K562 (cell line): ENCODE measurements at regions not wholly inside any gene's neighbourhood (a gene's known extent, or its start where the extent isn't known, plus 50 kb on each side); places are given as distances from the start of the nearest gene placed in this dataset.

Source experiments
- ATAC-seq: fragments of 200-7000 bp; cut with Tn5 transposase; 3 replicates; pipeline ENCODE4 v1.9.1; 2020; ENCODE audit warnings: moderate library complexity
- BruUV-seq: library from RNA; stranded (reverse); fragments of 400-500 nt; replicated peaks from 2 replicates; lab custom pipeline; 2021; lab: Mats Ljungman, UMichigan
- CTCF ChIA-PET: fragments of 300-600 bp; formaldehyde crosslinking; extraction: SDS; loops from one replicate; lab custom pipeline; 2021; ENCODE audit warnings: low intra/inter-chr PET ratio; lab: Yijun Ruan, JAX
- POLR2A ChIA-PET: fragments of 300-600, 350-650 bp; sonication (Branson Sonifier 250); formaldehyde crosslinking; extraction: SDS; loops from one replicate; lab custom pipeline; 2021; ENCODE audit warnings: antibody characterized with exemption, inconsistent platforms; lab: Yijun Ruan, JAX
- DNase-seq, 4 experiments: peaks; one replicate each; pipeline versions ENCODE4 v3.0.0 to v3.0.0-alpha.2; 2011 to 2018; ENCODE audit warnings: low spot score in 3 of 4, mixed read lengths in 3 of 4; ENCODE audit errors: extremely low read depth in 1 of 4
- FAIRE-seq: peaks from 2 replicates; lab custom pipeline; 2011; peaks lifted over from hg19 to GRCh38; lab: Jason Lieb, UNC
- H2AFZ ChIP-seq: 2 replicates; pipeline ENCODE4 v1.6.0; 2011; ENCODE audit warnings: low read depth, low read length, control low read depth, inconsistent platforms
- H3K27ac ChIP-seq: fragments of 200-600 bp; 3 replicates; pipeline ENCODE4 v1.8.0; 2011; ENCODE audit warnings: low read depth, mild to moderate bottlenecking, control low read depth, inconsistent platforms, low read length, moderate library complexity, mixed read lengths; ENCODE audit errors: extremely low read depth
- H3K27me3 ChIP-seq, 2 experiments: fragments of 300-600 bp in 1 of 2; 2 replicates in 1 of 2; 3 replicates in 1 of 2; pipeline versions ENCODE4 v1.6.0 to v1.8.0; 2011; ENCODE audit warnings: inconsistent platforms in 2 of 2, low read length in 2 of 2, mild to moderate bottlenecking in 1 of 2, mixed read lengths in 1 of 2, moderate library complexity in 1 of 2; ENCODE audit not compliant: control insufficient read depth in 2 of 2, insufficient read depth in 2 of 2
- H3K36me3 ChIP-seq: fragments of 300-600 bp; 3 replicates; pipeline ENCODE4 v1.8.0; 2011; ENCODE audit warnings: mild to moderate bottlenecking, low read length, inconsistent platforms; ENCODE audit not compliant: control insufficient read depth, insufficient read depth
- H3K4me1 ChIP-seq, 2 experiments: fragments of 200-600 bp in 1 of 2; replicated peaks in 1 of 2; 2 replicates in 1 of 2; 3 replicates in 1 of 2; pipeline versions ENCODE4 v1.5.1 to v1.8.0; 2011; ENCODE audit warnings: inconsistent platforms in 2 of 2, low read length in 2 of 2, mild to moderate bottlenecking in 1 of 2, mixed read lengths in 1 of 2, moderate library complexity in 1 of 2; ENCODE audit not compliant: control insufficient read depth in 2 of 2, insufficient read depth in 2 of 2
- H3K4me2 ChIP-seq: 2 replicates; pipeline ENCODE4 v1.6.1; 2011; ENCODE audit warnings: low read length, control low read depth, inconsistent platforms, mixed read lengths; ENCODE audit not compliant: insufficient read depth
- H3K4me3 ChIP-seq: fragments of 200-600 bp; sonication (generic), shearing (Covaris generic); 2 replicates; pipeline ENCODE4 v1.5.1; 2016; ENCODE audit warnings: control low read depth, inconsistent platforms
- H3K79me2 ChIP-seq: fragments of 200-600 bp; 3 replicates; pipeline ENCODE4 v1.8.0; 2011; ENCODE audit warnings: low read length, inconsistent platforms; ENCODE audit not compliant: control insufficient read depth, insufficient read depth
- H3K9ac ChIP-seq, 2 experiments: 2 replicates each; pipeline versions ENCODE4 v1.6.0 to v1.6.1; 2011; ENCODE audit warnings: low read depth in 2 of 2, low read length in 2 of 2, control low read depth in 1 of 2, inconsistent platforms in 1 of 2, mild to moderate bottlenecking in 1 of 2, mixed read lengths in 1 of 2; ENCODE audit not compliant: insufficient read depth in 1 of 2
- H3K9me1 ChIP-seq: one replicate; pipeline ENCODE4 v1.6.0; 2011; ENCODE audit warnings: inconsistent platforms, mild to moderate bottlenecking, low read length, moderate library complexity; ENCODE audit not compliant: control insufficient read depth, insufficient read depth
- H3K9me3 ChIP-seq: replicated peaks from 2 replicates; pipeline ENCODE4 v1.5.1; 2011; ENCODE audit warnings: low read depth, low read length, inconsistent platforms; ENCODE audit not compliant: control insufficient read depth, insufficient read depth
- H4K20me1 ChIP-seq: replicated peaks from 2 replicates; pipeline ENCODE4 v1.6.1; 2011; ENCODE audit warnings: low read length, inconsistent platforms, mixed read lengths; ENCODE audit not compliant: control insufficient read depth, insufficient read depth
- CCNT2 ChIP-seq: IDR thresholded peaks from 2 replicates; pipeline ENCODE4 v1.6.1; 2011; ENCODE audit warnings: borderline replicate concordance, low read depth, mild to moderate bottlenecking, moderate library complexity, mixed read lengths, low read length; ENCODE audit not compliant: insufficient read length; ENCODE audit errors: extremely low read depth
- MAFG ChIP-seq: fragments of 450-650 bp; conservative IDR thresholded peaks from 2 replicates; pipeline ENCODE4 v1.6.1; 2016; ENCODE audit warnings: missing genetic modification characterization, missing compliant biosample characterization
- TCF7L2 ChIP-seq: fragments of 150-350 bp; IDR thresholded peaks from 2 replicates; pipeline ENCODE4 v1.6.1; 2016; ENCODE audit warnings: low read depth, mild to moderate bottlenecking, low read length, moderate library complexity
- TSHZ1 ChIP-seq: fragments of 250-450 bp; sonication (Bioruptor Pico); IDR thresholded peaks from 2 replicates; pipeline ENCODE4 v1.4.0; 2020; ENCODE audit warnings: mild to moderate bottlenecking, moderate library complexity
- XRCC4 ChIP-seq: IDR thresholded peaks from one replicate; pipeline ENCODE4 v1.6.1; 2011; ENCODE audit not compliant: insufficient read depth, insufficient read length; ENCODE audit errors: extremely low read depth
- ZBTB34 ChIP-seq: fragments of 250-450 bp; sonication (Bioruptor Pico); IDR thresholded peaks from 2 replicates; pipeline ENCODE4 v1.8.0; 2021; ENCODE audit warnings: mild to moderate bottlenecking, moderate library complexity
- ZBTB49 ChIP-seq: sonication (generic); formaldehyde crosslinking; IDR thresholded peaks from 2 replicates; pipeline ENCODE4 v1.8.0; 2022; ENCODE audit warnings: missing genetic modification reagents, mild to moderate bottlenecking, borderline replicate concordance
- ZC3H4 ChIP-seq: sonication (generic); formaldehyde crosslinking; IDR thresholded peaks from 2 replicates; pipeline ENCODE4 v1.9.0; 2021; ENCODE audit warnings: missing genetic modification reagents, borderline replicate concordance
- ZNF12 ChIP-seq: sonication (generic); formaldehyde crosslinking; IDR thresholded peaks from 2 replicates; pipeline ENCODE4 v1.4.0; 2020; ENCODE audit warnings: mild to moderate bottlenecking, missing genetic modification reagents
- WGBS: fragments of 100-300 bp; shearing (Covaris generic); methylation state at CpG from one replicate; pipeline ENCODE4 v1.1.6; 2016; ENCODE audit warnings: low coverage, mixed read lengths; ENCODE audit not compliant: insufficient coverage; ENCODE audit errors: missing lambda C conversion rate; 5-methylcytosine and 5-hydroxymethylcytosine counted together
- in situ Hi-C: fragments of 300-500 bp; cut with MboI; formaldehyde crosslinking; loops from 4 replicates; pipeline ENCODE4 v1.15.0; 2018; ENCODE audit warnings: inconsistent platforms, mixed read lengths
- intact Hi-C: fragments of 100-400 bp; cut with micrococcal nuclease; formaldehyde crosslinking; loops from 2 replicates; pipeline ENCODE4 v1.14.2; 2022

- intact Hi-C loops = no loop called here
- Histone ChIP-seq H3K4me2 (no peak overlapping the region), H3K79me2 (no peaks in the 10 kb centered on the region), H3K4me3 (no peak overlapping the region), H3K9me1 (no peaks in the 10 kb centered on the region), H3K9ac (no peak overlapping the region), H3K9me3 (no peaks in the 10 kb centered on the region), H3K27ac (no peak overlapping the region), H3K36me3 (no peaks in the 10 kb centered on the region), H2AFZ (no peak overlapping the region), H4K20me1 (no peaks in the 10 kb centered on the region), H3K4me1 (no peaks in the 10 kb centered on the region), H3K27me3 (no peaks in the 10 kb centered on the region)
- no peak for DNase-seq
- no peak for FAIRE-seq
- TF ChIP-seq MAFG (no peak), TCF7L2 (no peak), ZNF12 (no peak), ZBTB34 (CRISPR knock-in tag) (no peak), ZC3H4 (CRISPR knock-in tag) (no peak)
- ChIA-PET CTCF (no interaction called here), POLR2A (no interaction called here)
- in situ Hi-C loops = no loop called here
- WGBS = 1% methylated on average over 6 of the region's 7 CpGs
- no TSS peak for BruUV-seq
- no peak for ATAC-seq
These were observed 239.1 kb upstream of the ROPN1 start for GRCh38 chr3:124230998-124231397.

- in situ Hi-C loops (no loop called here), intact Hi-C loops (no loop called here)
- BruUV-seq = no TSS peak
- H3K4me2 ChIP-seq = no peak overlapping the region
- no peak overlapping the region for H2AFZ ChIP-seq
- H3K4me3 ChIP-seq = no peak overlapping the region
- 0% methylated on average over 3 of the region's 7 CpGs for WGBS
- DNase-seq = no peak
- H3K9me1 ChIP-seq = no peaks in the 10 kb centered on the region
- H3K4me1 ChIP-seq = no peaks in the 10 kb centered on the region
- H3K27me3 ChIP-seq = no peaks in the 10 kb centered on the region
- no peak for FAIRE-seq
- H3K9ac ChIP-seq = no peak overlapping the region
- H3K79me2 ChIP-seq = no peaks in the 10 kb centered on the region
- ATAC-seq = no peak
- no peak overlapping the region for H3K27ac ChIP-seq
- ChIA-PET CTCF (no interaction called here), POLR2A (no interaction called here)
- no peaks in the 10 kb centered on the region for H4K20me1 ChIP-seq
- no peaks in the 10 kb centered on the region for H3K9me3 ChIP-seq
- no peaks in the 10 kb centered on the region for H3K36me3 ChIP-seq
- TF ChIP-seq CCNT2 (no peak), XRCC4 (no peak), TSHZ1 (CRISPR knock-in tag) (no peak), ZBTB49 (no peak)
These were observed 242.9 kb upstream of the ROPN1 start for GRCh38 chr3:124234852-124235252.
